GM23338 (cell line): ENCODE measurements at regions not wholly inside any gene's neighbourhood (a gene's known extent, or its start where the extent isn't known, plus 50 kb on each side); places are given as distances from the start of the nearest gene placed in this dataset.

Experiments
- ATAC-seq: fragments of 200-7000 bp; cut with Tn5 transposase; 3 replicates; pipeline ENCODE4 v1.9.1; 2020
- DNase-seq: peaks from one replicate; pipeline ENCODE4 v3.0.0-alpha.2; 2015; ENCODE audit warnings: low spot score
- H2AFZ ChIP-seq: fragments of 200-600 bp; sonication (generic); 2 replicates; pipeline ENCODE4 v1.8.0; 2016; ENCODE audit warnings: antibody characterized with exemption, mild to moderate bottlenecking, moderate library complexity
- H3F3A ChIP-seq: fragments of 200-600 bp; sonication (generic); replicated peaks from 2 replicates; pipeline ENCODE4 v1.8.0; 2017; ENCODE audit warnings: antibody characterized with exemption, mixed run types, low read depth
- H3K27ac ChIP-seq: fragments of 200-600 bp; sonication (generic); 2 replicates; pipeline ENCODE4 v1.6.1; 2016; ENCODE audit warnings: low read depth
- H3K27me3 ChIP-seq: fragments of 200-600 bp; sonication (generic); 2 replicates; pipeline ENCODE4 v1.8.0; 2016; ENCODE audit warnings: mild to moderate bottlenecking, mixed run types, moderate library complexity; ENCODE audit not compliant: insufficient read depth
- H3K36me3 ChIP-seq: fragments of 200-600 bp; sonication (generic); 2 replicates; pipeline ENCODE4 v1.8.0; 2016; ENCODE audit warnings: mild to moderate bottlenecking; ENCODE audit not compliant: insufficient read depth
- H3K4me1 ChIP-seq: fragments of 200-600 bp; sonication (generic); 2 replicates; pipeline ENCODE4 v1.8.0; 2016; ENCODE audit warnings: mild to moderate bottlenecking, moderate library complexity; ENCODE audit not compliant: insufficient read depth
- H3K4me2 ChIP-seq: fragments of 200-600 bp; sonication (generic); 2 replicates; pipeline ENCODE4 v1.7.1; 2017; ENCODE audit warnings: mixed run types
- H3K4me3 ChIP-seq: fragments of 200-600 bp; sonication (generic); 2 replicates; pipeline ENCODE4 v1.6.1; 2016; ENCODE audit warnings: mixed run types
- H3K79me2 ChIP-seq: fragments of 200-600 bp; sonication (generic); replicated peaks from 2 replicates; pipeline ENCODE4 v1.8.0; 2017; ENCODE audit warnings: mild to moderate bottlenecking; ENCODE audit not compliant: insufficient read depth
- H3K9me2 ChIP-seq: fragments of 200-600 bp; sonication (generic); 2 replicates; pipeline ENCODE4 v1.8.0; 2017; ENCODE audit not compliant: insufficient read depth
- H4K20me1 ChIP-seq: fragments of 200-600 bp; sonication (generic); replicated peaks from 2 replicates; pipeline ENCODE4 v1.8.0; 2017; ENCODE audit warnings: mild to moderate bottlenecking; ENCODE audit not compliant: insufficient read depth
- H3K27ac Mint-ChIP-seq: 2 replicates; pipeline ENCODE4 v1.8.0; 2020; ENCODE audit warnings: inconsistent platforms, mild to moderate bottlenecking, moderate library complexity, mixed read lengths
- H3K27me3 Mint-ChIP-seq: 3 replicates; pipeline ENCODE4 v1.8.0; 2022; ENCODE audit warnings: low read depth, mild to moderate bottlenecking, moderate library complexity, mixed read lengths, inconsistent platforms; ENCODE audit not compliant: insufficient read depth, poor library complexity
- H3K36me3 Mint-ChIP-seq: 3 replicates; pipeline ENCODE4 v1.8.0; 2021; ENCODE audit warnings: low read depth, mild to moderate bottlenecking, inconsistent platforms, moderate library complexity, mixed read lengths
- H3K4me1 Mint-ChIP-seq: 3 replicates; pipeline ENCODE4 v1.8.0; 2020; ENCODE audit warnings: mild to moderate bottlenecking, inconsistent platforms, mixed read lengths
- H3K4me3 Mint-ChIP-seq: 3 replicates; pipeline ENCODE4 v1.8.0; 2021; ENCODE audit warnings: moderate library complexity, mild to moderate bottlenecking, inconsistent platforms, mixed read lengths
- H3K9me3 Mint-ChIP-seq: 3 replicates; pipeline ENCODE4 v1.8.0; 2020; ENCODE audit warnings: moderate library complexity, mild to moderate bottlenecking, inconsistent platforms, mixed read lengths
- CREB1 ChIP-seq: fragments of 250-450 bp; sonication (Bioruptor Pico); IDR thresholded peaks from 2 replicates; pipeline ENCODE4 v1.5.0; 2020; ENCODE audit warnings: low read depth, mild to moderate bottlenecking, moderate library complexity
- EZH2 ChIP-seq: fragments of 200-600 bp; sonication (generic); IDR thresholded peaks from one replicate; pipeline ENCODE4 v1.8.0; 2017; ENCODE audit warnings: antibody characterized with exemption, mild to moderate bottlenecking, low read depth; ENCODE audit not compliant: unreplicated experiment
- EZH2phosphoT487 ChIP-seq: fragments of 200-600 bp; sonication (generic); IDR thresholded peaks from one replicate; pipeline ENCODE4 v1.8.1; 2018; ENCODE audit warnings: antibody characterized with exemption; ENCODE audit not compliant: unreplicated experiment
- JUNB ChIP-seq: IDR thresholded peaks from one replicate; pipeline ENCODE4 v1.6.1; 2016; ENCODE audit warnings: antibody characterized with exemption; ENCODE audit not compliant: unreplicated experiment
- NANOG ChIP-seq: IDR thresholded peaks from 2 replicates; pipeline ENCODE4 v1.6.1; 2016; ENCODE audit warnings: antibody characterized with exemption, borderline replicate concordance
- POLR2AphosphoS5 ChIP-seq: IDR thresholded peaks from 2 replicates; pipeline ENCODE4 v1.6.1; 2016; ENCODE audit warnings: antibody characterized with exemption, low read depth
- STAT1 ChIP-seq: IDR thresholded peaks from one replicate; pipeline ENCODE4 v1.6.1; 2016; ENCODE audit warnings: antibody characterized with exemption; ENCODE audit not compliant: unreplicated experiment
- ZNF114 ChIP-seq: fragments of 250-450 bp; sonication (Bioruptor Pico); IDR thresholded peaks from 2 replicates; pipeline ENCODE4 v1.5.0; 2020; ENCODE audit warnings: mild to moderate bottlenecking, moderate library complexity
- ZNF331 ChIP-seq: fragments of 250-450 bp; sonication (Bioruptor Pico); IDR thresholded peaks from 2 replicates; pipeline ENCODE4 v1.5.0; 2020; ENCODE audit warnings: low read depth, mild to moderate bottlenecking, moderate library complexity
- TF ChIP-seq, protein P1 (sequence below), 2 experiments: fragments of 200-600 bp in 1 of 2; sonication (generic) in 1 of 2; conservative IDR thresholded peaks; 2 replicates each; pipeline versions ENCODE4 v1.5.1 to v1.6.1; 2016 to 2017; ENCODE audit warnings: antibody characterized with exemption in 2 of 2, low read depth in 2 of 2, mild to moderate bottlenecking in 2 of 2, moderate library complexity in 1 of 2
- TF ChIP-seq, protein P2 (sequence below): fragments of 250-450 bp; sonication (Bioruptor Pico); IDR thresholded peaks from 2 replicates; pipeline ENCODE4 v1.5.0; 2020; ENCODE audit warnings: mild to moderate bottlenecking, moderate library complexity
- TF ChIP-seq, protein P3 (sequence below): IDR thresholded peaks from one replicate; pipeline ENCODE4 v1.6.1; 2018; ENCODE audit warnings: antibody characterized with exemption; ENCODE audit not compliant: unreplicated experiment
- TF ChIP-seq, protein P4 (sequence below): IDR thresholded peaks from 2 replicates; pipeline ENCODE4 v1.6.1; 2016; ENCODE audit warnings: antibody characterized with exemption

DNA sequence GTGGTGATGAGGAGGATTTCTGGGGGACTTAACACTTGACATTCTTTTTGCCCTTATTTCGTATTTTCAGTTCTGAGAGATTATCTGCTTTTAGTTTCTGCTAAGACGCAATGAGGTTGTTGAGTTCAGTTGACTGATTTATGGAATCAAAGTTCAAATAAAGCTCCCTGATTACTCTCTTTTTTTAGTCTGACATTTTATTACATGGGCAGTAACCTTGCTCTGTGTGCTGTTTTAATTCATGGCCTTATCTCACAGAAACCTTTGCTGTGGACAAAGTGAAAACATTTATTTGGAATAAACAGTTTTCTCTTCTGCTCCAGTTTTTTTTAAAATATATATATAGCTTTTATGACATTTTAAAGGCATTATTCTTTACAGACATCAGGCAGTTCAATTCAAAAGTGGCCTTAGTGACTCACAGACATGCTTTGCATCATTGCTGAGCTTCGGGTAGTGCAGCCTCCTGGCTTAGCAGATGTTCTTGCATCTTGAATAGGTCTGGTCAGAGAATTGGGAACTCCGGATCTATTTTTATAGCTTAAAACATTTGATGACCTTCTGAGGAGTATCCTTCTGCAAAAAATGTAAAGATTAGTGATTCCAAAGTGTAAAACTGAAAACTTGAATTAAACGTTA lies 162.9 kb downstream of the FAM170A start:
- Histone ChIP-seq H3K4me1 (no peaks in the 10 kb centered on the region), H3K36me3 (no peaks in the 10 kb centered on the region), H3K27ac (no peak overlapping the region), H3F3A (no peaks in the 10 kb centered on the region), H3K9me2 (no peaks in the 10 kb centered on the region), H3K27me3 (no peaks in the 10 kb centered on the region), H4K20me1 (no peaks in the 10 kb centered on the region), H3K4me3 (no peak overlapping the region), H2AFZ (no peak overlapping the region), H3K79me2 (no peaks in the 10 kb centered on the region), H3K4me2 (no peak overlapping the region)
- no peaks in the 10 kb centered on the region for H3K9me3 Mint-ChIP-seq
- no peak for TF ChIP-seq CREB1 (CRISPR knock-in tag)
- no peak for TF ChIP-seq STAT1
- no peak for TF ChIP-seq NANOG
- TF ChIP-seq POLR2AphosphoS5, result no peak
- TF ChIP-seq, protein P1, sequence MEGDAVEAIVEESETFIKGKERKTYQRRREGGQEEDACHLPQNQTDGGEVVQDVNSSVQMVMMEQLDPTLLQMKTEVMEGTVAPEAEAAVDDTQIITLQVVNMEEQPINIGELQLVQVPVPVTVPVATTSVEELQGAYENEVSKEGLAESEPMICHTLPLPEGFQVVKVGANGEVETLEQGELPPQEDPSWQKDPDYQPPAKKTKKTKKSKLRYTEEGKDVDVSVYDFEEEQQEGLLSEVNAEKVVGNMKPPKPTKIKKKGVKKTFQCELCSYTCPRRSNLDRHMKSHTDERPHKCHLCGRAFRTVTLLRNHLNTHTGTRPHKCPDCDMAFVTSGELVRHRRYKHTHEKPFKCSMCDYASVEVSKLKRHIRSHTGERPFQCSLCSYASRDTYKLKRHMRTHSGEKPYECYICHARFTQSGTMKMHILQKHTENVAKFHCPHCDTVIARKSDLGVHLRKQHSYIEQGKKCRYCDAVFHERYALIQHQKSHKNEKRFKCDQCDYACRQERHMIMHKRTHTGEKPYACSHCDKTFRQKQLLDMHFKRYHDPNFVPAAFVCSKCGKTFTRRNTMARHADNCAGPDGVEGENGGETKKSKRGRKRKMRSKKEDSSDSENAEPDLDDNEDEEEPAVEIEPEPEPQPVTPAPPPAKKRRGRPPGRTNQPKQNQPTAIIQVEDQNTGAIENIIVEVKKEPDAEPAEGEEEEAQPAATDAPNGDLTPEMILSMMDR (conservative IDR thresholded peaks at IDR 0.05; ENCODE audit: low read depth in 2 of 2), result no peak
- no peak for TF ChIP-seq ZNF114 (CRISPR knock-in tag)
- TF ChIP-seq, protein P2, sequence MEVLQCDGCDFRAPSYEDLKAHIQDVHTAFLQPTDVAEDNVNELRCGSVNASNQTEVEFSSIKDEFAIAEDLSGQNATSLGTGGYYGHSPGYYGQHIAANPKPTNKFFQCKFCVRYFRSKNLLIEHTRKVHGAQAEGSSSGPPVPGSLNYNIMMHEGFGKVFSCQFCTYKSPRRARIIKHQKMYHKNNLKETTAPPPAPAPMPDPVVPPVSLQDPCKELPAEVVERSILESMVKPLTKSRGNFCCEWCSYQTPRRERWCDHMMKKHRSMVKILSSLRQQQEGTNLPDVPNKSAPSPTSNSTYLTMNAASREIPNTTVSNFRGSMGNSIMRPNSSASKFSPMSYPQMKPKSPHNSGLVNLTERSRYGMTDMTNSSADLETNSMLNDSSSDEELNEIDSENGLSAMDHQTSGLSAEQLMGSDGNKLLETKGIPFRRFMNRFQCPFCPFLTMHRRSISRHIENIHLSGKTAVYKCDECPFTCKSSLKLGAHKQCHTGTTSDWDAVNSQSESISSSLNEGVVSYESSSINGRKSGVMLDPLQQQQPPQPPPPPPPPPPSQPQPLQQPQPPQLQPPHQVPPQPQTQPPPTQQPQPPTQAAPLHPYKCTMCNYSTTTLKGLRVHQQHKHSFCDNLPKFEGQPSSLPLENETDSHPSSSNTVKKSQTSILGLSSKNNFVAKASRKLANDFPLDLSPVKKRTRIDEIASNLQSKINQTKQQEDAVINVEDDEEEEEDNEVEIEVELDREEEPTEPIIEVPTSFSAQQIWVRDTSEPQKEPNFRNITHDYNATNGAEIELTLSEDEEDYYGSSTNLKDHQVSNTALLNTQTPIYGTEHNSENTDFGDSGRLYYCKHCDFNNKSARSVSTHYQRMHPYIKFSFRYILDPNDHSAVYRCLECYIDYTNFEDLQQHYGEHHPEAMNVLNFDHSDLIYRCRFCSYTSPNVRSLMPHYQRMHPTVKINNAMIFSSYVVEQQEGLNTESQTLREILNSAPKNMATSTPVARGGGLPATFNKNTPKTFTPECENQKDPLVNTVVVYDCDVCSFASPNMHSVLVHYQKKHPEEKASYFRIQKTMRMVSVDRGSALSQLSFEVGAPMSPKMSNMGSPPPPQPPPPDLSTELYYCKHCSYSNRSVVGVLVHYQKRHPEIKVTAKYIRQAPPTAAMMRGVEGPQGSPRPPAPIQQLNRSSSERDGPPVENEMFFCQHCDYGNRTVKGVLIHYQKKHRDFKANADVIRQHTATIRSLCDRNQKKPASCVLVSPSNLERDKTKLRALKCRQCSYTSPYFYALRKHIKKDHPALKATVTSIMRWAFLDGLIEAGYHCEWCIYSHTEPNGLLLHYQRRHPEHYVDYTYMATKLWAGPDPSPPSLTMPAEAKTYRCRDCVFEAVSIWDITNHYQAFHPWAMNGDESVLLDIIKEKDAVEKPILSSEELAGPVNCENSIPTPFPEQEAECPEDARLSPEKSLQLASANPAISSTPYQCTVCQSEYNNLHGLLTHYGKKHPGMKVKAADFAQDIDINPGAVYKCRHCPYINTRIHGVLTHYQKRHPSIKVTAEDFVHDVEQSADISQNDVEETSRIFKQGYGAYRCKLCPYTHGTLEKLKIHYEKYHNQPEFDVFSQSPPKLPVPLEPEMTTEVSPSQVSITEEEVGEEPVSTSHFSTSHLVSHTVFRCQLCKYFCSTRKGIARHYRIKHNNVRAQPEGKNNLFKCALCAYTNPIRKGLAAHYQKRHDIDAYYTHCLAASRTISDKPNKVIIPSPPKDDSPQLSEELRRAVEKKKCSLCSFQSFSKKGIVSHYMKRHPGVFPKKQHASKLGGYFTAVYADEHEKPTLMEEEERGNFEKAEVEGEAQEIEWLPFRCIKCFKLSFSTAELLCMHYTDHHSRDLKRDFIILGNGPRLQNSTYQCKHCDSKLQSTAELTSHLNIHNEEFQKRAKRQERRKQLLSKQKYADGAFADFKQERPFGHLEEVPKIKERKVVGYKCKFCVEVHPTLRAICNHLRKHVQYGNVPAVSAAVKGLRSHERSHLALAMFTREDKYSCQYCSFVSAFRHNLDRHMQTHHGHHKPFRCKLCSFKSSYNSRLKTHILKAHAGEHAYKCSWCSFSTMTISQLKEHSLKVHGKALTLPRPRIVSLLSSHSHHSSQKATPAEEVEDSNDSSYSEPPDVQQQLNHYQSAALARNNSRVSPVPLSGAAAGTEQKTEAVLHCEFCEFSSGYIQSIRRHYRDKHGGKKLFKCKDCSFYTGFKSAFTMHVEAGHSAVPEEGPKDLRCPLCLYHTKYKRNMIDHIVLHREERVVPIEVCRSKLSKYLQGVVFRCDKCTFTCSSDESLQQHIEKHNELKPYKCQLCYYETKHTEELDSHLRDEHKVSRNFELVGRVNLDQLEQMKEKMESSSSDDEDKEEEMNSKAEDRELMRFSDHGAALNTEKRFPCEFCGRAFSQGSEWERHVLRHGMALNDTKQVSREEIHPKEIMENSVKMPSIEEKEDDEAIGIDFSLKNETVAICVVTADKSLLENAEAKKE, result no peak
- TF ChIP-seq EZH2, result no peak
- TF ChIP-seq EZH2phosphoT487, result no peak
- TF ChIP-seq, protein P3, sequence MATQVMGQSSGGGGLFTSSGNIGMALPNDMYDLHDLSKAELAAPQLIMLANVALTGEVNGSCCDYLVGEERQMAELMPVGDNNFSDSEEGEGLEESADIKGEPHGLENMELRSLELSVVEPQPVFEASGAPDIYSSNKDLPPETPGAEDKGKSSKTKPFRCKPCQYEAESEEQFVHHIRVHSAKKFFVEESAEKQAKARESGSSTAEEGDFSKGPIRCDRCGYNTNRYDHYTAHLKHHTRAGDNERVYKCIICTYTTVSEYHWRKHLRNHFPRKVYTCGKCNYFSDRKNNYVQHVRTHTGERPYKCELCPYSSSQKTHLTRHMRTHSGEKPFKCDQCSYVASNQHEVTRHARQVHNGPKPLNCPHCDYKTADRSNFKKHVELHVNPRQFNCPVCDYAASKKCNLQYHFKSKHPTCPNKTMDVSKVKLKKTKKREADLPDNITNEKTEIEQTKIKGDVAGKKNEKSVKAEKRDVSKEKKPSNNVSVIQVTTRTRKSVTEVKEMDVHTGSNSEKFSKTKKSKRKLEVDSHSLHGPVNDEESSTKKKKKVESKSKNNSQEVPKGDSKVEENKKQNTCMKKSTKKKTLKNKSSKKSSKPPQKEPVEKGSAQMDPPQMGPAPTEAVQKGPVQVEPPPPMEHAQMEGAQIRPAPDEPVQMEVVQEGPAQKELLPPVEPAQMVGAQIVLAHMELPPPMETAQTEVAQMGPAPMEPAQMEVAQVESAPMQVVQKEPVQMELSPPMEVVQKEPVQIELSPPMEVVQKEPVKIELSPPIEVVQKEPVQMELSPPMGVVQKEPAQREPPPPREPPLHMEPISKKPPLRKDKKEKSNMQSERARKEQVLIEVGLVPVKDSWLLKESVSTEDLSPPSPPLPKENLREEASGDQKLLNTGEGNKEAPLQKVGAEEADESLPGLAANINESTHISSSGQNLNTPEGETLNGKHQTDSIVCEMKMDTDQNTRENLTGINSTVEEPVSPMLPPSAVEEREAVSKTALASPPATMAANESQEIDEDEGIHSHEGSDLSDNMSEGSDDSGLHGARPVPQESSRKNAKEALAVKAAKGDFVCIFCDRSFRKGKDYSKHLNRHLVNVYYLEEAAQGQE, result no peak
- TF ChIP-seq, protein P4, sequence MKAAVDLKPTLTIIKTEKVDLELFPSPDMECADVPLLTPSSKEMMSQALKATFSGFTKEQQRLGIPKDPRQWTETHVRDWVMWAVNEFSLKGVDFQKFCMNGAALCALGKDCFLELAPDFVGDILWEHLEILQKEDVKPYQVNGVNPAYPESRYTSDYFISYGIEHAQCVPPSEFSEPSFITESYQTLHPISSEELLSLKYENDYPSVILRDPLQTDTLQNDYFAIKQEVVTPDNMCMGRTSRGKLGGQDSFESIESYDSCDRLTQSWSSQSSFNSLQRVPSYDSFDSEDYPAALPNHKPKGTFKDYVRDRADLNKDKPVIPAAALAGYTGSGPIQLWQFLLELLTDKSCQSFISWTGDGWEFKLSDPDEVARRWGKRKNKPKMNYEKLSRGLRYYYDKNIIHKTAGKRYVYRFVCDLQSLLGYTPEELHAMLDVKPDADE, result no peak
- no peak for TF ChIP-seq JUNB
- no peak for TF ChIP-seq ZNF331 (CRISPR knock-in tag)
- no peak overlapping the region for H3K4me3 Mint-ChIP-seq
- H3K4me1 Mint-ChIP-seq, result no peaks in the 10 kb centered on the region; the same call in 2 of the 3 replicates
- no peak overlapping the region for H3K27ac Mint-ChIP-seq
- DNase-seq, result no peak
- no peak for ATAC-seq
- H3K36me3 Mint-ChIP-seq, result no peaks in the 10 kb centered on the region
- H3K27me3 Mint-ChIP-seq, result no peaks in the 10 kb centered on the region
